Suprapubic skin (tissue), 3 donors: ENCODE measurements at regions not wholly inside any gene's neighbourhood (a gene's known extent, or its start where the extent isn't known, plus 50 kb on each side); places are given as distances from the start of the nearest gene placed in this dataset.

Source experiments
- EP300 ChIP-seq: sonication (generic); formaldehyde crosslinking; IDR thresholded peaks from one replicate; pipeline ENCODE4 v1.6.1; 2017; ENCODE audit warnings: antibody characterized with exemption
- POLR2A ChIP-seq, 2 donors: fragments of 450-650 bp; IDR thresholded peaks; one replicate each; pipeline ENCODE4 v1.6.1; 2017; ENCODE audit warnings: antibody characterized with exemption in 2 of 2, mild to moderate bottlenecking in 2 of 2, moderate library complexity in 2 of 2
- TF ChIP-seq, protein P1 (sequence below), 2 donors: fragments of 200-600 bp in 1 of 2; fragments of 450-650 bp in 1 of 2; sonication (generic) in 1 of 2; IDR thresholded peaks; one replicate each; pipeline ENCODE4 v1.5.1; 2016 to 2019; ENCODE audit warnings: antibody characterized with exemption in 2 of 2, mild to moderate bottlenecking in 1 of 2, moderate library complexity in 1 of 2

DNA sequence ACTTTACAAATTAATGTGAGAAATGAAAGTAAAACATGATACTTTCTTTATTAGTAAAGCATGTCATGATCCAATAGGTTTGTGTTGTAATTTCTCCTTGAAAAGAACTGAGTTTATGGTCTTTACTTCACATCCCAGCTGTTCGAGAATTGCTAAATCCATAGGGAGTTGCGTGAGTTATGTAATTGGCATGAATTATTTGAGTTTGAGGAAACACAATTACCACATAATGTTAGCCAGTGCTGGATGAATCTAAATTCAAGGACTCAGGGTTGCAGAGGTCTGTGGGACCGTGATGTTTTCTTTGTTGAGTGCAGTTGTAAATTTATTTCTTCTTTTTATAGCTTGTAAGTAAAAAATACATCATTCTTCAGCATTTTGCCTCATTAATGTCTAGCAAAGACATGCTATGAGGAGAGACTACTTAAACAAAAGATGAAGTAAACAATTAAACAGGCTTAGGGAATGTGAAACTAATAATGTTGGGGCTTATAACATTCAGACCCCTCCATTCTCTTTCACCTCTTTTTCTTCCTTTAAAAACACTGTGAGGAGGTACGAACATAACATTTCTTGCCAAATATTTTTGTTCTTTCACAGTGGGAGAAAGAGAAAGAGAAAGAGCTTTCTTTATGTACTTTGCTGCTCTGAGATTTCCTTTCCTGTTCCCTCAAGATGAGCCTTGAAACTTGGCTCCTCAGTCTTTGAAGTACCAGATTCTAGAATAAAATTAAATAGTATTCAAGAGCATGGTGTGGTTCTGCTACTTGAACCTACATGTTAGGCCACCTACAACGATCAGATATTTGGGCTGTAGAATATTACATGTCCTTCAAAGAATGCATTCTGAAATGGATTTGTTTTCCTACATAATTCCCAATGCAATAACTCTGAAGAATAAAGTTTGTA lies 159.6 kb upstream of the ANK2 start:
- TF ChIP-seq, protein P1, sequence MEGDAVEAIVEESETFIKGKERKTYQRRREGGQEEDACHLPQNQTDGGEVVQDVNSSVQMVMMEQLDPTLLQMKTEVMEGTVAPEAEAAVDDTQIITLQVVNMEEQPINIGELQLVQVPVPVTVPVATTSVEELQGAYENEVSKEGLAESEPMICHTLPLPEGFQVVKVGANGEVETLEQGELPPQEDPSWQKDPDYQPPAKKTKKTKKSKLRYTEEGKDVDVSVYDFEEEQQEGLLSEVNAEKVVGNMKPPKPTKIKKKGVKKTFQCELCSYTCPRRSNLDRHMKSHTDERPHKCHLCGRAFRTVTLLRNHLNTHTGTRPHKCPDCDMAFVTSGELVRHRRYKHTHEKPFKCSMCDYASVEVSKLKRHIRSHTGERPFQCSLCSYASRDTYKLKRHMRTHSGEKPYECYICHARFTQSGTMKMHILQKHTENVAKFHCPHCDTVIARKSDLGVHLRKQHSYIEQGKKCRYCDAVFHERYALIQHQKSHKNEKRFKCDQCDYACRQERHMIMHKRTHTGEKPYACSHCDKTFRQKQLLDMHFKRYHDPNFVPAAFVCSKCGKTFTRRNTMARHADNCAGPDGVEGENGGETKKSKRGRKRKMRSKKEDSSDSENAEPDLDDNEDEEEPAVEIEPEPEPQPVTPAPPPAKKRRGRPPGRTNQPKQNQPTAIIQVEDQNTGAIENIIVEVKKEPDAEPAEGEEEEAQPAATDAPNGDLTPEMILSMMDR (IDR thresholded peaks at IDR 0.05) = no peak
- TF ChIP-seq POLR2A (IDR thresholded peaks at IDR 0.05) = no peak
- no peak for TF ChIP-seq EP300
